SK-N-SH (cell line): ENCODE measurements at regions not wholly inside any gene's neighbourhood (a gene's known extent, or its start where the extent isn't known, plus 50 kb on each side); places are given as distances from the start of the nearest gene placed in this dataset.

Source experiments
- CTCF ChIA-PET: fragments of 300-600, 350-600 bp; formaldehyde crosslinking; extraction: SDS; loops from one replicate; lab custom pipeline; 2021; lab: Yijun Ruan, JAX
- POLR2A ChIA-PET: fragments of 350-600 bp; sonication (Branson Sonifier 250); formaldehyde crosslinking; extraction: SDS; loops from one replicate; lab custom pipeline; 2020; ENCODE audit warnings: antibody characterized with exemption, inconsistent platforms; lab: Yijun Ruan, JAX
- DNase-seq: peaks from one replicate; pipeline ENCODE4 v3.0.0; 2012
- H2AFZ ChIP-seq: fragments of 200-600 bp; sonication (generic); 2 replicates; pipeline ENCODE4 v1.8.1; 2016; ENCODE audit warnings: antibody characterized with exemption, mild to moderate bottlenecking, low read depth
- H3F3A ChIP-seq: fragments of 200-600 bp; sonication (generic); replicated peaks from 2 replicates; pipeline ENCODE3; 2016; ENCODE audit warnings: antibody characterized with exemption, mild to moderate bottlenecking; ENCODE audit not compliant: insufficient read depth
- H3K27ac ChIP-seq, 2 experiments: fragments of 200-500 bp in 1 of 2; fragments of 200-600 bp in 1 of 2; sonication (Bioruptor generic) in 1 of 2; sonication (generic), shearing (Covaris generic) in 1 of 2; 2 replicates each; pipeline versions ENCODE4 v1.5.1 to v1.6.1; 2014 to 2016; ENCODE audit warnings: low read depth in 2 of 2, inconsistent platforms in 1 of 2, low read length in 1 of 2, mild to moderate bottlenecking in 1 of 2, mixed read lengths in 1 of 2
- H3K27me3 ChIP-seq: fragments of 200-600 bp; sonication (generic), shearing (Covaris generic); 2 replicates; pipeline ENCODE4 v1.6.1; 2016; ENCODE audit warnings: mixed run types; ENCODE audit not compliant: insufficient read depth
- H3K36me3 ChIP-seq, 2 experiments: fragments of 200-500 bp in 1 of 2; fragments of 200-600 bp in 1 of 2; sonication (Bioruptor generic) in 1 of 2; sonication (generic) in 1 of 2; replicated peaks in 1 of 2; 2 replicates each; pipeline versions ENCODE3 to v1.5.1; 2014 to 2016; ENCODE audit warnings: low read length in 1 of 2, mild to moderate bottlenecking in 1 of 2; ENCODE audit not compliant: insufficient read depth in 2 of 2, control insufficient read depth in 1 of 2
- H3K4me1 ChIP-seq, 2 experiments: fragments of 200-500 bp in 1 of 2; fragments of 200-600 bp in 1 of 2; sonication (Bioruptor generic) in 1 of 2; sonication (generic), shearing (Covaris generic) in 1 of 2; 2 replicates each; pipeline versions ENCODE4 v1.5.1 to v1.6.1; 2014 to 2016; ENCODE audit warnings: low read depth in 1 of 2, low read length in 1 of 2, mixed run types in 1 of 2; ENCODE audit not compliant: insufficient read depth in 2 of 2, control insufficient read depth in 1 of 2
- H3K4me2 ChIP-seq: fragments of 200-600 bp; sonication (generic), shearing (Covaris generic); 2 replicates; pipeline ENCODE4 v1.6.1; 2017; ENCODE audit warnings: mixed run types
- H3K4me3 ChIP-seq, 2 experiments: fragments of 200-500 bp in 1 of 2; fragments of 200-600 bp in 1 of 2; sonication (Bioruptor generic) in 1 of 2; sonication (generic), shearing (Covaris generic) in 1 of 2; 2 replicates each; pipeline versions ENCODE4 v1.5.1 to v1.8.1; 2014 to 2016; ENCODE audit warnings: low read depth in 2 of 2, inconsistent platforms in 1 of 2, low read length in 1 of 2, mild to moderate bottlenecking in 1 of 2, mixed read lengths in 1 of 2, moderate library complexity in 1 of 2
- H3K79me2 ChIP-seq: fragments of 200-600 bp; sonication (generic); 2 replicates; pipeline ENCODE4 v1.8.1; 2017; ENCODE audit warnings: mild to moderate bottlenecking; ENCODE audit not compliant: insufficient read depth
- H3K9ac ChIP-seq: fragments of 200-600 bp; sonication (generic); 2 replicates; pipeline ENCODE4 v1.6.1; 2017; ENCODE audit warnings: mixed run types
- H3K9me2 ChIP-seq: fragments of 200-600 bp; sonication (generic); 2 replicates; pipeline ENCODE4 v1.6.1; 2017; ENCODE audit warnings: mixed run types
- H3K9me3 ChIP-seq: fragments of 200-600 bp; sonication (generic); 2 replicates; pipeline ENCODE4 v1.6.1; 2017; ENCODE audit warnings: mixed run types, mild to moderate bottlenecking, moderate library complexity
- H4K20me1 ChIP-seq: fragments of 200-600 bp; sonication (generic); 2 replicates; pipeline ENCODE4 v1.6.1; 2017; ENCODE audit warnings: mild to moderate bottlenecking, mixed run types; ENCODE audit not compliant: insufficient read depth
- CHD2 ChIP-seq: fragments of 150-350 bp; IDR thresholded peaks from 2 replicates; pipeline ENCODE4 v1.6.1; 2018; ENCODE audit warnings: low read length; ENCODE audit not compliant: partially characterized antibody
- FOSL2 ChIP-seq: IDR thresholded peaks from 2 replicates; pipeline ENCODE4 v1.4.0; 2012; ENCODE audit warnings: low read depth, mild to moderate bottlenecking, moderate library complexity, borderline replicate concordance
- FOXJ3 ChIP-seq: sonication (generic); formaldehyde crosslinking; IDR thresholded peaks from 2 replicates; pipeline ENCODE4 v1.5.1; 2020; ENCODE audit warnings: mild to moderate bottlenecking, missing genetic modification reagents
- FOXM1 ChIP-seq: IDR thresholded peaks from 2 replicates; pipeline ENCODE4 v1.4.0; 2012; ENCODE audit warnings: low read depth, mild to moderate bottlenecking
- GABPA ChIP-seq: IDR thresholded peaks from 2 replicates; pipeline ENCODE4 v1.4.0; 2012; ENCODE audit warnings: low read depth, mild to moderate bottlenecking
- NFIC ChIP-seq: IDR thresholded peaks from 2 replicates; pipeline ENCODE4 v1.4.0; 2012; ENCODE audit warnings: borderline replicate concordance
- NRF1 ChIP-seq: IDR thresholded peaks from 2 replicates; pipeline ENCODE4 v1.6.1; 2012; ENCODE audit warnings: low read depth, mild to moderate bottlenecking, low read length
- WGBS: methylation state at CpG from one replicate; pipeline ENCODE4 v1.1.6; 2017; ENCODE audit warnings: low lambda C conversion rate; 5-methylcytosine and 5-hydroxymethylcytosine counted together
- TF ChIP-seq, protein P1 (sequence below): IDR thresholded peaks from 2 replicates; pipeline ENCODE4 v1.6.1; 2012; ENCODE audit warnings: mild to moderate bottlenecking, low read depth, low read length, moderate library complexity
- TF ChIP-seq, protein P2 (sequence below): fragments of 150-350 bp; IDR thresholded peaks from 2 replicates; pipeline ENCODE4 v1.6.1; 2017; ENCODE audit warnings: antibody characterized with exemption, low read length, low read depth, borderline replicate concordance

DNA sequence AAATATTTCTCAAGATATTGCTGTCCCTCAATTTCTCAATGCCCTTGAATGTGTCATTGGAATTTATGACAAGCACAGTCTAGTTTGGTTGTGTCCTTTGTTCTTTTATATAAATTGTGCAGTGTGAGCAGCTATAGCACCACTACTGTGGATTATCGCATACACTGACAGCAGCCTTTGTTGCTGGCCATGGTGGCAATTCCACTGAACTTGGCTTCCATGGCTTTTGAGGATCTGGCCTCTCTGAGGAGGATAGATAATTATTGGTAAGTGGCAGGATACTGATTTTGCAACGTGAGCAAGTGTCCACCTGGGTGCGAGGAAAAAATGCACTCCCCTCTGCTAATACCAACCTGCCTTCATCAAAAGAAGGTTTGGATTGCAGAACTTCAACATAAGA is 84.0 kb downstream of the RDH14 start:
- Histone ChIP-seq H4K20me1 (no peaks in the 10 kb centered on the region), H3K4me1 (peaks cover 9 to 13% of the 10 kb centered on the region in 2 experiments; a peak in 3 of 4 replicates), H3K9me3 (no peaks in the 10 kb centered on the region), H3F3A (no peaks in the 10 kb centered on the region), H3K36me3 (no peaks in the 10 kb centered on the region), H3K27me3 (no peaks in the 10 kb centered on the region), H3K27ac (no peak overlapping the region), H3K9ac (no peak overlapping the region), H2AFZ (no peak overlapping the region), H3K4me2 (no peak overlapping the region), H3K79me2 (no peaks in the 10 kb centered on the region), H3K9me2 (no peaks in the 10 kb centered on the region), H3K4me3 (no peak overlapping the region)
- POLR2A ChIA-PET = no interaction called here
- WGBS = 83% methylated on average over 3 of the region's 3 CpGs
- no peak for TF ChIP-seq FOXJ3
- TF ChIP-seq, protein P1, sequence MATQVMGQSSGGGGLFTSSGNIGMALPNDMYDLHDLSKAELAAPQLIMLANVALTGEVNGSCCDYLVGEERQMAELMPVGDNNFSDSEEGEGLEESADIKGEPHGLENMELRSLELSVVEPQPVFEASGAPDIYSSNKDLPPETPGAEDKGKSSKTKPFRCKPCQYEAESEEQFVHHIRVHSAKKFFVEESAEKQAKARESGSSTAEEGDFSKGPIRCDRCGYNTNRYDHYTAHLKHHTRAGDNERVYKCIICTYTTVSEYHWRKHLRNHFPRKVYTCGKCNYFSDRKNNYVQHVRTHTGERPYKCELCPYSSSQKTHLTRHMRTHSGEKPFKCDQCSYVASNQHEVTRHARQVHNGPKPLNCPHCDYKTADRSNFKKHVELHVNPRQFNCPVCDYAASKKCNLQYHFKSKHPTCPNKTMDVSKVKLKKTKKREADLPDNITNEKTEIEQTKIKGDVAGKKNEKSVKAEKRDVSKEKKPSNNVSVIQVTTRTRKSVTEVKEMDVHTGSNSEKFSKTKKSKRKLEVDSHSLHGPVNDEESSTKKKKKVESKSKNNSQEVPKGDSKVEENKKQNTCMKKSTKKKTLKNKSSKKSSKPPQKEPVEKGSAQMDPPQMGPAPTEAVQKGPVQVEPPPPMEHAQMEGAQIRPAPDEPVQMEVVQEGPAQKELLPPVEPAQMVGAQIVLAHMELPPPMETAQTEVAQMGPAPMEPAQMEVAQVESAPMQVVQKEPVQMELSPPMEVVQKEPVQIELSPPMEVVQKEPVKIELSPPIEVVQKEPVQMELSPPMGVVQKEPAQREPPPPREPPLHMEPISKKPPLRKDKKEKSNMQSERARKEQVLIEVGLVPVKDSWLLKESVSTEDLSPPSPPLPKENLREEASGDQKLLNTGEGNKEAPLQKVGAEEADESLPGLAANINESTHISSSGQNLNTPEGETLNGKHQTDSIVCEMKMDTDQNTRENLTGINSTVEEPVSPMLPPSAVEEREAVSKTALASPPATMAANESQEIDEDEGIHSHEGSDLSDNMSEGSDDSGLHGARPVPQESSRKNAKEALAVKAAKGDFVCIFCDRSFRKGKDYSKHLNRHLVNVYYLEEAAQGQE = peak; percentile 76; the same call in 1 of the 2 replicates
- CTCF ChIA-PET = interaction anchor here (1.3 kb wide), 1 partner anchor 44 kb away, joined by 3 read pairs; no protein-coding TSS in a partner anchor
- DNase-seq = no peak

DNA sequence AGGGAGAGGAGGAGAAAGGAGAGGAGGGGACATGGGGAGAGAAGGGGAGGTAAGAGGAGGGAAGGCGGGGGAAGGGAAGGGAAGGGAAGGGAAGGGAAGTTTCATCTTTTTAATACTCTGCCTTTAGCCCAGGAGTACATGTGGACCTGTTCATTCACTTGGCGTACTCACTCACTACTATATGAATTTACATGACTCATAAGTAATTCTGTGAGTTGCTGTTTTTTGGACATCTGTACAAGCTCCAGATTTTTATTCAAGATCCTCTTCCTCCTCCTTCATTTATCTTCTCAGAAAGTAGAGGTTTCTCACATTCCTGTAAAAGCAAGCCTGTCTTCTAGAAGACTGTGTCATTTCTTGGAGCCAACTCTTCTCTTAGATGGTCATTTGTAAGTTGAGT is 84.6 kb downstream of the RDH14 start:
- POLR2A ChIA-PET = no interaction called here
- CTCF ChIA-PET = interaction anchor here (0.6 to 1.3 kb wide), 2 partner anchors 45 to 134 kb away, joined by 3 read pairs; no protein-coding TSS in a partner anchor

More for the DNA sequence above, 84.6 kb downstream of the RDH14 start:
- Histone ChIP-seq H3K79me2 (no peaks in the 10 kb centered on the region), H3K9me2 (no peaks in the 10 kb centered on the region), H3K27me3 (no peaks in the 10 kb centered on the region), H3K4me2 (no peak overlapping the region), H3K4me1 (peaks cover 9 to 13% of the 10 kb centered on the region in 2 experiments; a peak in 3 of 4 replicates), H3K4me3 (no peak overlapping the region), H3F3A (no peaks in the 10 kb centered on the region), H3K9me3 (no peaks in the 10 kb centered on the region), H3K9ac (no peak overlapping the region), H2AFZ (no peak overlapping the region), H3K36me3 (no peaks in the 10 kb centered on the region), H4K20me1 (no peaks in the 10 kb centered on the region), H3K27ac (no peak overlapping the region)
- no peak for DNase-seq
- WGBS = 68% methylated on average over 2 of the region's 2 CpGs
- TF ChIP-seq NFIC (no peak), FOSL2 (peak; percentile 33; the same call in 1 of the 2 replicates), NRF1 (no peak), GABPA (no peak), CHD2 (no peak), FOXM1 (no peak)
- TF ChIP-seq, protein P2, sequence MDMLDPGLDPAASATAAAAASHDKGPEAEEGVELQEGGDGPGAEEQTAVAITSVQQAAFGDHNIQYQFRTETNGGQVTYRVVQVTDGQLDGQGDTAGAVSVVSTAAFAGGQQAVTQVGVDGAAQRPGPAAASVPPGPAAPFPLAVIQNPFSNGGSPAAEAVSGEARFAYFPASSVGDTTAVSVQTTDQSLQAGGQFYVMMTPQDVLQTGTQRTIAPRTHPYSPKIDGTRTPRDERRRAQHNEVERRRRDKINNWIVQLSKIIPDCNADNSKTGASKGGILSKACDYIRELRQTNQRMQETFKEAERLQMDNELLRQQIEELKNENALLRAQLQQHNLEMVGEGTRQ = no peak
